ENCODE measurements at regions not wholly inside any gene's neighbourhood (a gene's known extent, or its start where the extent isn't known, plus 50 kb on each side); places are given as distances from the start of the nearest gene placed in this dataset.
"Not testable (repeated sequence)": the region's sequence is repeated elsewhere in the genome, so short reads cannot be mapped to it uniquely, and the experiment has no call there.

DNA sequence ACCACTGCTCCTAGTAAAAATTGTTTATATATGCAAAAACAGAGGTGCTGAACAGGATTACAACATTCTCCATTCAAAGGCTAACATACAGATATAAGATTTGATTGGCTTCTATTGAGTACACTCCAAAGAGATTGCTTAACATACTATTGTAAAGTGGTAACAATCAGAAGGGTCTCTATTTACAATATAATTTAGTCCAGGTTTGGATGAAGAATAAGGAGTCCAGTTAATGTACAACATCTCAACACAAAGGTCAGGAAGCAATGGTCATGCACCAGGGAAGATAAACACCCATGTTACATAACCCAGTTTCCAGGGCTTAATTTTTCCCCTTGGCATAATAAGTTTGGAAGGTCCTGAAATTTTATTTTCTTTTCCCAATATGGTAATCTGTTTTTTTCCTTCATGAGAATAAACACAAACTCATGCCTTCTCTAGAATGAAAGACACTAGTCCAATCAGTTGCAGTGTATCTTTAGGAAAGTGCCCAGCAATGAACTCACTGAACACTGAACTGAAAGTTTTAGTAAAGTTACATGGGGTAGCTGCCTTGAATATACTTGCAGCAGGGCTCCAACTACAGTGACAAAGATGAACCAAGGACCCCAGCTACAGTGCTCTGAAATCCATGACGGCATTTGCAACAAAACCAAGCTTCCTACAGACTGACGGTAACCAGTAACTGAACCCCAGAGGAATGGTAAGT lies 255.3 kb upstream of the GJE1 start:
- no peak for DNase-seq (ENCODE audit: low read depth)

DNA sequence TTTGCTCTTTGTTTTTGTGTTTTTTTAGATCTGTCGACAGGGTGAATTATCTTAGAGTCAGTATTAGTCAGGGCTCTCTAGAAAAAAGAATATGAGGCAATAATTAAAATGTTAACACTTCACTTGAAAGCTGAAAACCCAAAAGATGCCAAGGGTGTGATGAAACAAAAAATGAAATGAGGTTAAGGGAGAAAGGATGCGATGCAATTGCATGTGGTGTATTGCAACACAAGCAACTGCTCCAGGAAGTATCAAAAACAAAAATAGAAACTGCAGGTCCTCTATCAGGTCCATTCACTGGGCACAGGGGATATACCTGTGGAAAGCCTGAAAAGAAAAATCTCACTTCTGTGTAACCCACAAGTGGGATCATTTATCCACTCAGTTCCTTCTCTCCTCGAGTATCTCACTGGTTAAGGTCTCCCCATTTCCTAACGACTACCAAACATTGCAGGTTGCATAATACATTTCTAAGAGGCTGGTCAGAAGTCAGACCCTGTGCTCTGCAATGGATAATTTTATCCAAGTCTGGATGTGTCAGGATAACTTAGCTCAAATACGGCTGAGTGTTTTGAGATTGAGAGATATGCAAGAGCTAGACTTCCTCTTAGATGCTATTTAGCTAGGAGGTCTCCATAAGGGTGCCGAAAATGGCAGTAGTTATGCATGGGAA lies 257.7 kb upstream of the GJE1 start:
- peak; percentile 13 for DNase-seq (ENCODE audit: low read depth)

DNA sequence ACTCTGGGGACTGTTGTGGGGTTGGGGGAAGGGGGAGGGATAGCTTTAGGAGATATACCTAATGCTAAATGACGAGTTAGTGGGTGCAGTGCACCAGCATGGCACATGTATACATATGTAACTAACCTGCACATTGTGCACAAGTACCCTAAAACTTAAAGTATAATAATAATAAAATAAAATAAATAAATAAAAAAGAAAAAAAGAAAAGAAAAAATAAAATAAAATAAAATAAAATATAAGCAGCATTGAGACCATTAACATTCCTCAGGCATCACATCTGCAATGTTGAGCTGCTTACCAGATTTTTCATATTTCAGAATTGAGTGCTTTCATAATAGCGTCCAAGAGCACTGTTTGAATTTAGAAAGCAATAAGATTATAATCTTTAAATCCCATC lies 263.2 kb upstream of the GJE1 start:
- not testable (repeated sequence) for DNase-seq (ENCODE audit: low read depth)

DNA sequence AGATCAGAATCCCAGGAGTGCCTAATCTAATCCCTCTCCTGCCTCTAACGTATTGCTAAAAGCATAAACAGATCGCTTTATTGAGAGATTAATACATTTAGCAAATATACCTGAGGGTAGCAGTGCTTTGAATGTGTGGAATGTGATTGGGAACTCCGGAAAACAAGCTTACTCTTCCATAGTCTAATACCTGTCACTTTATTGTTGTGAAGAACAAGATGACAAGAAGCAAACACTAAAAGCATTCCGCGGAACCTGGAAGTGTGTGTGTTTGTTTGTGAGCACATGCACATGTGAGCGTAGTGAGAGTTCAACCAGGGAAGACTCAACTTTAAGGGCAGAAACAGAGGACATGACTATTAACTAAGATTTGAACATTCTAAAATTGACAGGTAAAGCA lies 265.0 kb upstream of the GJE1 start:
- DNase-seq (ENCODE audit: low read depth), result no peak

DNA sequence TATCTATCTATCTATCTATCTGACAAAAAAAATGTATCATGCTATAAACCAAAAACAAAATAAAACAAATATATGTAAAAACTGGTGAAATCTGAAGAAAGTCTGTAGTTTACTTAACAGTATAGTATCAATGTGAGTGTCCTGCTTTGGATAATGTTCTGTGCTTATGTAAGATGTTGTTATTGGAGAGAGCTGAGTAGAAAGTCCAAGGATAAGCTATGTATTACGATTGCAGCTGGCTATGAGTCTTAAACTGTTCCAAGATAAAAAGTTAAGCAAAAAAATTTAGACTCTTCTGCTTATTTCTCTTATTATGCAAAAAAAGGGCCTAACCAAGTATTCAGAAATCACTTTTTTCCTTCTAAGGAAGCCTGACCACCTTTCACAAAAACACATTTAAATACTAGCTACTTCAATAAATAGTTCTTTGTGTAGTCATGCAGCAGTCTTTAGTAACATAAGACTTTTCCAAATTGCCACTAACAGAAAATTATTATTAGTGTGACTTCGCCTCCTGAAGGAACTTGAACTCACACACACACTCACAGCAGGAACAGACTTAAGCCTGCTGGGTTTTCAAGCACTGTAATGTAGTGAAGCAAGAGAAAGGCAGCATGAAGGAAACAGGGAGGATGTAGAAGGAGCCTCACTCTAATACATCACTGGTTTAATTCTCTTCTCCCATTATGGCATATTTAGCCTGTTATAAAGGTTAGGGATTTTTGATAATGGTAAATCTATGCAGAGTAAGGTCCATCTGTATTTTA lies 265.8 kb upstream of the GJE1 start:
- DNase-seq (ENCODE audit: low read depth), result no peak

DNA sequence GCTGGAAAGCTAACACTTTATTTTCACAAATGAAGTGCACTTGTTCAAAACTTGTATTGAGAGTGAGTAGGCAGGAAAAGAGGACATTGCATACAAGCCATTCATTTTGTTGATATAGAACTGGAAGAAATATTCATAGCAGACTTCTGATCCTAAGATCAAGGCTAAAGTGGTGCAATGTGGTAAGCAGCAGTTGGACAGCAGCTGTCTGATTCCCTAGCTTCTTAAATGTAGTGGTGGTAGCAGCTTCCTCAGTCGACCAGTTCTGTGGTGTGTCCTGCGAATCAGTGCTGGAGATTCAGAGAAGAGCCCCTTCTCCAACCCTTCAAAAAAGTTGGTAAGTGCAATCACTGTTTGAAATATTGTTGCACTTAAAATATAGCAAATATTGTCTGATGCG lies 281.7 kb upstream of the GJE1 start:
- DNase-seq (ENCODE audit: low read depth), result no peak

DNA sequence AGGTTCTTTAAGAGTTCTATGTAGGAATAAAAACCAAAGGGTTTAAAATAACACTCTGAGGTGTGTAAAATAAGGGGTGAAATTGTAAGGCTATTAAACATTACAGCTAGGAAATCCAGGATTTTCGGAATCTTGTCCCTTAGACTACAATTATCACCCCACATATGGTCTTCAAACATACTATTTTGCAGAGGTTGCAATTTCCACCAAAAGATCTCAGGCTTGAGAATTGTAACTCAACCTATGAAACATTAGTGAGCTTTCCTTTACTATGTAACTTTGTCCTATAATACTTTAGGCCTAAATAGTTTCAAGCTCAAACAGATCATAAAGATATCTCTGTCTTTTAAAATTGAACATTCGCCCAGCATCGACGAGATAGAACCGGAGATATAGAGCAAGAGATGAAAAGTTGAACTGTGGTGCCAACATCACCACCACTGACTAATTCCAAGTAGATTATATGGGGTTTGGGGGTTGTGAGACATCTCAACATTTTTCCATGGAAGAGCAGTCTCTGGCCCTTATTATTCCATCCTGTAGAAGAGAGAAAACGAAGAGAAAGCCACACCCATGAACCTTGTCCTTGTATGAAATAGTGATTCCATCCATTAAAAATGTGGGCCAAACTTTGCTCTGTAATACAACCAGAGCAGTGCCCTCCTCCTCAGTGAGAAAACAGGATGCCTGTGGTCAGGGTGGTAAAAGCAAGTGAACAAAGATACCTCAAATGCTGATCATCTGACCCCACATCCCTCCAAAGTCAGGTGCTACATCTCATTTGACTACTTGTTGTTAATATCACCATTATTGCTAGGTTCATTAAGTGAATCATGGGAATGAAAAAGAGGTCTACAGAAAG lies 284.5 kb upstream of the GJE1 start:
- DNase-seq (ENCODE audit: low read depth), result no peak

DNA sequence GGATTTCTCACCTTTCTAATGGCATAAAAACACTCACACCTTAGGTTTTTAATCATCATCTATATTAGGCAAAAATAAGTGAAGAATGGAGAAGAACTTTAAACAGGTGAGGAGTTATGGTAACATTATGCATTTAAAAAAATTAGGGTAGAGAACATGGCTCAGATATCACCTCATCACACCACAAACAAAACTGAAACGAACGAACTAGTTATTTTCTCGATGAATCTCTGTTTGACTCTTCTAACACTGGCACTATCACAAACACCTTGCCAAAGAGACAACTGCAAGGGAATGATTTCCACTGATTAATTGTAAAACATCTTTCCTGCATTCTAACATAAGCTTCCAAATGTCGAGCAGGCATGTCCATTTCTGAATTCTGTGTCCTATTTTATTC lies 286.1 kb upstream of the GJE1 start:
- DNase-seq (ENCODE audit: low read depth), result no peak

DNA sequence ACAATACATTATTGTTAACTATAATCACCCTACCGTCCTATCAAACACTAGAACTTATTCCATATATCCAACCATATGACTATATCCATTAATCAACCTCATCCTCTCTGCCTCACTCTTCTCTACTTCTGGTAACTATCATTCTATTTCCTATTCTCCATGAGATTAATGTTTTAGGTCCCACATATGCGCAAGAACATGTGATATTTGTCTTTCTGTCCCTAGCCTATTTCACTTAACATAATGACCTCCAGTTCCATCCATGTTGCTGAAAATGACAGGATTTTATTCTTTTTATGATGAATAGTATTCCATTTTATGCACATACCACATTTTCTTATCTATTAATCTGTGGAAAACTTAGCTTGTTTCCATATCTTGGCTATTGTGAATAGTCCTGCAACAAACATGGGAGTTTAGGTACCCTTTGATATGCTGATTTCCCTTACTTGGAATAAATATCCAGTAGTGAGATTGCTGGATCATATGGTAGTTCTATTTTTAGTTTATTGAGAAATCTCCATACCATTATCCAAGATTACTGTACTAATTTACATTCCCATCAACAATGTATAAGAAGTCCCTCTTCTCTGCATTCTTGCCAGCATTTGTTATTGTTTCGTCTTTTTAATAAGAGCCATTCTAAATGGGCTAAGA lies 289.4 kb upstream of the GJE1 start:
- no peak for DNase-seq (ENCODE audit: low read depth)

DNA sequence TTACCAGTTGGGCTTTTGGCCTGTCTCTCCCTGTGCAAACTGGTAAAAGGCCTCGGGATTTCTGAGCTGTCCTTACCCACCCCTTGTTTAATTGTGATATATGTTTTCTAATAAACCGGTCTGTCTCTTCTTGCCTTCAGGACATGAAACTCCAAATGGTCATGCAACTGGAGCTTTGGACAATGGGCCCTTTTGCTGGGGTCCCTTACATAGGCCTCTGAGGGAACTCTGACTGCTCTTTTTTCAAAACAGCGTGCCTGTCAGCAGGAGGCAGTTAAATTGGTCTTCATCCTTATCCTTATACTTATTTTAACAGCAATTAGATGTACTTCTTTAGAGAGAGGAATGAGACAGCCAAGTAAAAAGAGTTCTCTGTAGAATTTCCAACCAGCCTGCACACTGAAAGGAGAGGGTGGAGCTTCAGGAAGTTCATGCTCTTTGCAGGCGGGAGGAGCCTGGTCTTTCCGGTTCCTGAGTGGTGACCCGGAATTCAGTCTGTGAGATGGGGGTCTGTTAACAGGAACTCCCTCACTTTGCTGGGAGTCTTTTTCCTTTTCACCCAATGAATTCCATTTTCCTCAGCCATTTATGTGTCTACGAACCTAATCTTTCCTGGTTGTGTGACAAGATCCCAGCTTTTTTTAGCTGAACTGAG lies 299.6 kb upstream of the GJE1 start:
- no peak for DNase-seq (ENCODE audit: low read depth)

DNA sequence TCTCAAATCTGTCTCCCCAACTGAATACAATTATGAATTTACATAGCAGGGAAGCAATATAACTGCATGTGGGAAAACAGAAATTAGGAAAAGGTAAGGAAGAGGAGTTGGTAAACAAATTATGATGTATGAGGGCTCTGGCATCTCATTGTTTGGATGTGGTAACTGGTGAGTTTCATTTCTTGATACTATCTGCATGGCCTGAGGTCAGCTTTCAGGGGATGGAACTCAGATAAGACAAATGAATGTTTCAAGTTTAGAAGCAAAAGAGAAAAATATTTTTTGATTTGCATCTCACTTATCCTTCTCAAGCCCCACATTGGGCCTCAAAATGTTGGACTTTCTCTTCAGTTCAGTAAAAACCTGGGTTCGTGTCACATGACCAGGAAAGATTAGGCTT lies 302.2 kb upstream of the GJE1 start:
- DNase-seq (ENCODE audit: low read depth), result no peak

DNA sequence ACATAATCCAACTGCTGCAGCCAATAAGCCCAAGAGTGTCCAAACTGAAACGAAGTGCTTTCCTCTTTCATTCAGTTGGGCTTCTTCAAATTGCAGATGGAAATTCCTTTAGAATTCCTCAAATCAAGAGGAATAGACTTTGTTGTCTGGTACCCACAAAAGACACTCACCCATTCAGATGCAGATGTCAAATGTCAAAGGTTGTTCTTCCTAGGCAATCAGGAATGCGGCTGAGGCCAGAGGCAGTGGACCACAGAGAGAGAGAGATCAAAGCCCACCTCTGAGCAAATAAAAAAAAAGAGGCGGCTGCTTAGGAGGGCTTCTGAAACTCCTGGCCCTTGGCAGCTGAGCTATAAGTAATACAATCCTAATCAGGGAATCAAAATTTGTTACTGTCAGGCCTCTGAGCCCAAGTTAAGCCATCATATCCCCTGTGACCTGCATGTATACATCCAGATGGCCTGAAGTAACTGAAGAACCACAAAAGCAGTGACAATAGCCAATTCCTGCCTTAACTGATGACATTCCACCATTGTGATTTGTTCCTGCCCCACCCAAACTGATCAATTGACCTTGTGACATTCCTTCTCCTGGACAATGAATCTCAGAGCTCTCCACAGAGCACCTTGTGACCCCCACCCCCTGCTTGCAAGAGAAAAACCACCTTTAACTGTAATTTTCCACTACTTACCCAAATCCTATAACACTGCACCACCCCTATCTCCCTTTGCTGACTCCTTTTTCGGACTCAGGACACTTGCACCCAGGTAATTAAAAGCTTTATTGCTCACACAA lies 303.0 kb upstream of the GJE1 start:
- no peak for DNase-seq (ENCODE audit: low read depth)

DNA sequence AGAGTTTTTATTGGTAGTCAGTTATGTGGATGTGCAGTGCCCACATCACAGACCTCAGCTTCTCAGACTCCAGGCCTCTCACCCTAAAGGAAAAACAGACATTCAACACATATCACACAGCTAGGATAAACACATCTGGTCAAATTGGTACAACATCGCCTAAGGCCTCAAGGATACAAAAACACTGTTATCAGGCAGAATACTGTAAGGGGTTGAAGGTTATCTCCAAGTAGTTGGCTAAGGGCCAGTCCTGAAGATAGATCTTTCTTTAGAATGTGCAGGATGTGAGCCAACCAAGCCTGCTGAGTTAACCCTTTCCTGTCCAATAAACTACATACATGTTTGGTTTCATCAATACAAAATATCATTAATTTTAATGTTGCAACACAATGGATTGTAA lies 308.4 kb upstream of the GJE1 start:
- no peak for DNase-seq (ENCODE audit: low read depth)

DNA sequence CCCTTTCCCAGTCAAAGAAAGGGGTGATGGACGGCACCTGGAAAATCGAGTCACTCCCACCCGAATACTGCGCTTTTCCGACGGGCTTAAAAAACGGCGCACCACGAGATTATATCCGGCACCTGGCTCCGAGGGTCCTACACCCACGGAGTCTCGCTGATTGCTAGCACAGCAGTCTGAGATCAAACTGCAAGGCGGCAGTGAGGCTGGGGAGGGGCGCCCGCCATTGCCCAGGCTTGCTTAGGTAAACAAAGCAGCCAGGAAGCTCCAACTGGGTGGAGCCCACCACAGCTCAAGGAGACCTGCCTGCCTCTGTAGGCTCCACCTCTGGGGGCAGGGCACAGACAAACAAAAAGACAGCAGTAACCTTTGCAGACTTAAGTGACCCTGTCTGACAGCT lies 317.7 kb upstream of the GJE1 start:
- not testable (repeated sequence) for DNase-seq (ENCODE audit: low read depth)

DNA sequence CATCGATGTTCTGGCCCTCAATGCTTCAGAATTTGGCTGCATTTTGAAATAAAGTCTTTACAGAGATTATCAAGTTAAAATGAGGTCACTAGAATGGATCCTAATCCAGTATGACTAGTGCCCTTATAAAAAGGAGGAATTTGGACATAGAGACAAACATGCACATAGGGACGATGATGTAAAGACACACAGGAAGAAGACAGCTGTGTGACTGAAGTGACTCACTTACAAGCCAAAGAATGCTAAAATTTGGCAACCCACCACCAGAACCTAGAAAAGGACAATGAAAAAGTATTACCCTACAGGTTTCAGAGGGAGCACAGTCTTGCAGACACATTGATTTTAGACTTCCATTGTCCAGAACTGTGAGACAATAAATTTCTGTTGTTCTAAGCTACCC lies 322.8 kb upstream of the GJE1 start:
- DNase-seq (ENCODE audit: low read depth), result no peak

DNA sequence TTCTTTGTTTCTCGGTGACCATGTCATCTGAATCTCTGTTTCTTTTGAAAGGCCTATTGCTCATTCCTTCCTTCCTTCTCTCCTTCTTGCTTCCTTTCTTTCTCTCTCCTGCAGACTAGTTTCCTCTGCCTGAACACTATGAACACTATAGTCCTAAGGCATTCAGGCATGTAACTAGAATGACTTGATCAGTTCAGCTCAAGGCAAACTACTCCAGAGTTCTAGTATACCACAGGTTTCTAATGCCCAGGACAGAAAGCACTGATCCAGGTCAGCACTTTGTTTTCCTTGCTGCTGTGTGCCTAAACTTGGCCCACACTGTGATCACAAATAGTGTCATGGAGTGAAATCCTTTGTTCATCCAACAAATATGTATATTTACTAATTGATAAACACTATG lies 324.1 kb upstream of the GJE1 start:
- no peak for DNase-seq (ENCODE audit: low read depth)

DNA sequence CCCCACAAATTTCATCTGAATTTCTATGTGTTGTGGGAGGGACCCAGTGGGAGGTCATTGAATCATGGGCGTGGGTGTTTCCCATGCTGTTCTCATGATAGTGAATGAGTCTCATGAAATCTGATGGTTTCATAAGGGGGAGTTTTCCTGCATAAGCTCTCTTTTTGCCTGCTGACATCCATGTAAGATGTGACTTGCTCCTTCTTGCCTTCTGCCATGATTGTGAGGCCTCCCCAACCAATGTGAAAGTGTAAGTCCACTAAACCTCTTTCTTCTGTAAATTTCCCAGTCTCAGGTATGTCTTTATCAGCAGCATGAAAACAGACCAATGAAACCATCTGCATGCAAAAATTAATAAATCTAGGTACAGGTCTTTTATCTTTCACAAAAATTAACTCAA lies 331.8 kb upstream of the GJE1 start:
- DNase-seq (ENCODE audit: low read depth), result not testable (repeated sequence)

DNA sequence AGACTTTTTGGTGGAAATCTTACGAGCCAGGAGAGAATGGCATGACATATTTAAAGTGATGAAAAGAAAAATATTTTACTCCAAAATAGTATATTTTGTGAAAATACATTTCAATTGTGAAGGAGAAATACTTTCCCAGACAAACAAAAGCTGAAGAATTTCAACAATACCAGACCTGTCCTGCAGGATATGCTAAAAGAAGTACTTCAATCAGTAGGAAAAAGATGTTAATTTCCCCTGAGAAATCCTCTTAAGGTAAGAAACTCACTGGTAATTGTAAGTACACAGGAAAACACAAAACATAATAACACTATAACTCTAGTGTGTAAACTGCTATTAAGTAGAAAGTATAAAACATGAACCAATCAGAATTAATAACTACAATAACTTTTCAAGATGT lies 341.8 kb upstream of the GJE1 start:
- DNase-seq (ENCODE audit: low read depth), result no peak

DNA sequence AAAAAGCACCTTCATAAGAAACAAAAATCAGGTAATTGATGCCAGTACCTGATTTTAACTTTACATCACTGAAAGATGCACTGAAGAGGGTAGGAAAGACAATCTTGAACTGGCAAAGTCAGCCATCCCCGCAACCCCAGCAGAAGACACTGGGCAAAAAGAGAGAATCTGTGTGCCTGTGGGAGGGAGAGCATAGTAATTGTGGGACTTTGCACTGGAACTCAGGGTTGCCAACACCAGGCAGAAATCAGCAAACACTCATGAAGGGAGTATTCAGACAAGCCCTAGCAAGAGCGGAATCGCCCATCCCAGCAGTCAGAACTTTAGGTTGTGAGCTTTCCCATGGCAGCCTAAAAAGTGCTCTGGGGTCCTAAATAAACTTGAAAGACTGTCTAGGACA lies 344.6 kb upstream of the GJE1 start:
- DNase-seq (ENCODE audit: low read depth), result no peak

DNA sequence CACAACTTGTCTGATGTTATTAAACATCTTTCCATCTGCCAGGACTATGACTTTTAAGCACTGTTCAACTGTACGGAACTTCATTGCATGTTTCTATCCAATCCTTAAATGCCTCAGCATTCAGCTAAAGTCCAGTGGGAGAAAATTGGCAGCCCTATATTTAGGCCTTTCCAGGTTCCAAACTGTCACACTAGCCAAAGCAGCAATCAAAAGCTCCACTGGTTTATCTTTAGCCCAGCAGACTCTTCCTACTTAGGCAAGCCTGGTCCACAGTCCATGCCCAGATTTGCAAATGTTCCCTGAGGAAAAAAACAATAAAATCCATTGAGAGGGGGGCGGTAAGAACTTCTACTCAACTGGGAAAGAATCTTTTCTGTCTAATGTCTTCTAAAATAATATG lies 349.1 kb upstream of the GJE1 start:
- no peak for DNase-seq (ENCODE audit: low read depth)

Data from GM04504 (cell line).